ENCODE measurements at regions not wholly inside any gene's neighbourhood (a gene's known extent, or its start where the extent isn't known, plus 50 kb on each side); places are given as distances from the start of the nearest gene placed in this dataset.

GRCh38 chr4:38409852-38410251 is 254.1 kb upstream of the KLF3 start:
- TF ChIP-seq, protein P1, sequence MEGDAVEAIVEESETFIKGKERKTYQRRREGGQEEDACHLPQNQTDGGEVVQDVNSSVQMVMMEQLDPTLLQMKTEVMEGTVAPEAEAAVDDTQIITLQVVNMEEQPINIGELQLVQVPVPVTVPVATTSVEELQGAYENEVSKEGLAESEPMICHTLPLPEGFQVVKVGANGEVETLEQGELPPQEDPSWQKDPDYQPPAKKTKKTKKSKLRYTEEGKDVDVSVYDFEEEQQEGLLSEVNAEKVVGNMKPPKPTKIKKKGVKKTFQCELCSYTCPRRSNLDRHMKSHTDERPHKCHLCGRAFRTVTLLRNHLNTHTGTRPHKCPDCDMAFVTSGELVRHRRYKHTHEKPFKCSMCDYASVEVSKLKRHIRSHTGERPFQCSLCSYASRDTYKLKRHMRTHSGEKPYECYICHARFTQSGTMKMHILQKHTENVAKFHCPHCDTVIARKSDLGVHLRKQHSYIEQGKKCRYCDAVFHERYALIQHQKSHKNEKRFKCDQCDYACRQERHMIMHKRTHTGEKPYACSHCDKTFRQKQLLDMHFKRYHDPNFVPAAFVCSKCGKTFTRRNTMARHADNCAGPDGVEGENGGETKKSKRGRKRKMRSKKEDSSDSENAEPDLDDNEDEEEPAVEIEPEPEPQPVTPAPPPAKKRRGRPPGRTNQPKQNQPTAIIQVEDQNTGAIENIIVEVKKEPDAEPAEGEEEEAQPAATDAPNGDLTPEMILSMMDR (conservative IDR thresholded peaks at IDR 0.05; ENCODE audit: low read depth, low read length) = no peak
- no peak for TF ChIP-seq EZH2 (IDR thresholded peaks at IDR 0.05; ENCODE audit: borderline replicate concordance, low read depth, low read length, poor library complexity, severe bottlenecking)

All from A673 (cell line).